SJSA1 (cell line): ENCODE measurements at regions not wholly inside any gene's neighbourhood (a gene's known extent, or its start where the extent isn't known, plus 50 kb on each side); places are given as distances from the start of the nearest gene placed in this dataset.
"Not testable (repeated sequence)": the region's sequence is repeated elsewhere in the genome, so short reads cannot be mapped to it uniquely, and the experiment has no call there.

Experiments
- DNase-seq, 2 experiments: peaks; one replicate each; pipeline ENCODE4 v3.0.0-alpha.2; 2015 to 2020; ENCODE audit warnings: low spot score in 2 of 2, low read depth in 1 of 2
- H3K27ac ChIP-seq: fragments of 250-450 bp; sonication (Bioruptor Pico); 2 replicates; pipeline ENCODE4 v1.5.1; 2020; ENCODE audit warnings: mild to moderate bottlenecking, moderate library complexity
- H3K27me3 ChIP-seq: fragments of 250-450 bp; sonication (Bioruptor Pico); replicated peaks from 2 replicates; pipeline ENCODE4 v1.5.1; 2020; ENCODE audit warnings: mild to moderate bottlenecking, moderate library complexity
- H3K36me3 ChIP-seq: fragments of 250-450 bp; sonication (Bioruptor Pico); 2 replicates; pipeline ENCODE4 v1.5.1; 2020; ENCODE audit warnings: mild to moderate bottlenecking
- H3K4me1 ChIP-seq: fragments of 250-450 bp; sonication (Bioruptor Pico); replicated peaks from 2 replicates; pipeline ENCODE4 v1.6.1; 2021; ENCODE audit warnings: mild to moderate bottlenecking
- H3K4me3 ChIP-seq: fragments of 250-450 bp; sonication (Bioruptor Pico); 2 replicates; pipeline ENCODE4 v1.5.1; 2020; ENCODE audit warnings: mild to moderate bottlenecking
- H3K9me3 ChIP-seq: fragments of 250-450 bp; sonication (Bioruptor Pico); replicated peaks from 2 replicates; pipeline ENCODE4 v1.5.1; 2020; ENCODE audit warnings: mild to moderate bottlenecking

GRCh38 chr10:64863836-64864235 lies 1342.6 kb downstream of the REEP3 start:
- no peaks in the 10 kb centered on the region for H3K4me1 ChIP-seq
- DNase-seq = no peak
- H3K36me3 ChIP-seq = no peaks in the 10 kb centered on the region
- H3K27me3 ChIP-seq = no peaks in the 10 kb centered on the region
- H3K9me3 ChIP-seq = 0 out of 2 replicates have a peak, but pooled peaks cover 2% of the 10 kb centered on the region
- H3K4me3 ChIP-seq = no peak overlapping the region
- no peak overlapping the region for H3K27ac ChIP-seq

- Histone ChIP-seq H3K27ac (no peak overlapping the region), H3K27me3 (no peaks in the 10 kb centered on the region), H3K9me3 (0 out of 2 replicates have a peak, but pooled peaks cover 2% of the 10 kb centered on the region), H3K36me3 (no peaks in the 10 kb centered on the region), H3K4me3 (no peak overlapping the region), H3K4me1 (no peaks in the 10 kb centered on the region)
- no peak for DNase-seq
These were observed 1346.3 kb downstream of the REEP3 start for GRCh38 chr10:64867501-64867962.

GRCh38 chr10:64873088-64873487 lies 1351.9 kb downstream of the REEP3 start:
- Histone ChIP-seq H3K9me3 (no peaks in the 10 kb centered on the region), H3K4me3 (no peak overlapping the region), H3K4me1 (no peaks in the 10 kb centered on the region), H3K27me3 (no peaks in the 10 kb centered on the region), H3K27ac (no peak overlapping the region), H3K36me3 (no peaks in the 10 kb centered on the region)
- no peak for DNase-seq

GRCh38 chr10:64873959-64874358 lies 1352.8 kb downstream of the REEP3 start:
- DNase-seq = no peak
- H3K36me3 ChIP-seq = no peaks in the 10 kb centered on the region
- no peaks in the 10 kb centered on the region for H3K4me1 ChIP-seq
- no peak overlapping the region for H3K4me3 ChIP-seq
- H3K27me3 ChIP-seq = no peaks in the 10 kb centered on the region
- H3K9me3 ChIP-seq = no peaks in the 10 kb centered on the region
- H3K27ac ChIP-seq = no peak overlapping the region

- H3K27ac ChIP-seq = no peak overlapping the region
- H3K36me3 ChIP-seq = no peaks in the 10 kb centered on the region
- no peaks in the 10 kb centered on the region for H3K9me3 ChIP-seq
- no peaks in the 10 kb centered on the region for H3K4me1 ChIP-seq
- no peak for DNase-seq
- no peaks in the 10 kb centered on the region for H3K27me3 ChIP-seq
- H3K4me3 ChIP-seq = no peak overlapping the region
These were observed 1359.3 kb downstream of the REEP3 start for GRCh38 chr10:64880546-64880945.

GRCh38 chr10:64881257-64881656 lies 1360.1 kb downstream of the REEP3 start:
- no peaks in the 10 kb centered on the region for H3K36me3 ChIP-seq
- no peak overlapping the region for H3K27ac ChIP-seq
- no peak for DNase-seq
- no peaks in the 10 kb centered on the region for H3K27me3 ChIP-seq
- no peaks in the 10 kb centered on the region for H3K9me3 ChIP-seq
- H3K4me1 ChIP-seq = no peaks in the 10 kb centered on the region
- no peak overlapping the region for H3K4me3 ChIP-seq

- Histone ChIP-seq H3K36me3 (no peaks in the 10 kb centered on the region), H3K9me3 (no peaks in the 10 kb centered on the region), H3K4me3 (no peak overlapping the region), H3K27ac (no peak overlapping the region), H3K4me1 (no peaks in the 10 kb centered on the region), H3K27me3 (no peaks in the 10 kb centered on the region)
- no peak for DNase-seq
These were observed 1375.4 kb downstream of the REEP3 start for GRCh38 chr10:64896582-64896981.

GRCh38 chr10:64906311-64906710 lies 1385.1 kb downstream of the REEP3 start:
- not testable (repeated sequence) for H3K9me3 ChIP-seq, H3K36me3 ChIP-seq, H3K27me3 ChIP-seq, DNase-seq, H3K27ac ChIP-seq, H3K4me1 ChIP-seq, H3K4me3 ChIP-seq

- H3K4me1 ChIP-seq, H3K27ac ChIP-seq, H3K36me3 ChIP-seq, H3K27me3 ChIP-seq, H3K9me3 ChIP-seq, H3K4me3 ChIP-seq, DNase-seq: not testable (repeated sequence)
These were observed 1403.1 kb downstream of the REEP3 start for GRCh38 chr10:64924306-64924705.

- Histone ChIP-seq H3K4me1 (no peaks in the 10 kb centered on the region), H3K9me3 (peaks cover 4% of the 10 kb centered on the region; the same call in 1 of the 2 replicates), H3K27ac (no peak overlapping the region), H3K27me3 (no peaks in the 10 kb centered on the region), H3K36me3 (no peaks in the 10 kb centered on the region), H3K4me3 (no peak overlapping the region)
- DNase-seq = no peak
These were observed 1430.8 kb downstream of the REEP3 start for GRCh38 chr10:64952042-64952441.

GRCh38 chr10:64956441-64956840 lies 1435.2 kb downstream of the REEP3 start:
- Histone ChIP-seq H3K9me3 (peaks cover 4% of the 10 kb centered on the region; the same call in 1 of the 2 replicates), H3K27me3 (no peaks in the 10 kb centered on the region), H3K4me1 (no peaks in the 10 kb centered on the region), H3K36me3 (no peaks in the 10 kb centered on the region), H3K27ac (no peak overlapping the region), H3K4me3 (no peak overlapping the region)
- DNase-seq = no peak

GRCh38 chr10:64959116-64959515 lies 1437.9 kb downstream of the REEP3 start:
- Histone ChIP-seq H3K4me1 (no peaks in the 10 kb centered on the region), H3K27ac (no peak overlapping the region), H3K27me3 (no peaks in the 10 kb centered on the region), H3K9me3 (peaks cover 3% of the 10 kb centered on the region; the same call in 1 of the 2 replicates), H3K36me3 (no peaks in the 10 kb centered on the region), H3K4me3 (no peak overlapping the region)
- DNase-seq = no peak

GRCh38 chr10:64959883-64960282 lies 1438.7 kb downstream of the REEP3 start:
- no peak overlapping the region for H3K4me3 ChIP-seq
- H3K27ac ChIP-seq = no peak overlapping the region
- peaks cover 3% of the 10 kb centered on the region; the same call in 1 of the 2 replicates for H3K9me3 ChIP-seq
- no peaks in the 10 kb centered on the region for H3K27me3 ChIP-seq
- H3K36me3 ChIP-seq = no peaks in the 10 kb centered on the region
- H3K4me1 ChIP-seq = no peaks in the 10 kb centered on the region
- no peak for DNase-seq

- Histone ChIP-seq H3K27ac (no peak overlapping the region), H3K36me3 (no peaks in the 10 kb centered on the region), H3K9me3 (no peaks in the 10 kb centered on the region; the same call in 1 of the 2 replicates), H3K4me3 (no peak overlapping the region), H3K27me3 (no peaks in the 10 kb centered on the region), H3K4me1 (no peaks in the 10 kb centered on the region)
- no peak for DNase-seq
These were observed 1452.2 kb downstream of the REEP3 start for GRCh38 chr10:64973391-64973790.

- Histone ChIP-seq H3K9me3 (no peaks in the 10 kb centered on the region; the same call in 1 of the 2 replicates), H3K27me3 (no peaks in the 10 kb centered on the region), H3K4me3 (no peak overlapping the region), H3K27ac (no peak overlapping the region), H3K36me3 (no peaks in the 10 kb centered on the region), H3K4me1 (no peaks in the 10 kb centered on the region)
- DNase-seq = no peak
These were observed 1454.9 kb downstream of the REEP3 start for GRCh38 chr10:64976150-64976549.
